GM12878 (cell line): ENCODE measurements at regions not wholly inside any gene's neighbourhood (a gene's known extent, or its start where the extent isn't known, plus 50 kb on each side); places are given as distances from the start of the nearest gene placed in this dataset.
"Not testable (repeated sequence)": the region's sequence is repeated elsewhere in the genome, so short reads cannot be mapped to it uniquely, and the experiment has no call there.

Experiments used
- SIX5 ChIP-seq: IDR thresholded peaks from 2 replicates; pipeline ENCODE4 v1.6.1; 2011; ENCODE audit warnings: mild to moderate bottlenecking, low read depth, low read length, moderate library complexity; ENCODE audit not compliant: severe bottlenecking
- TCF12 ChIP-seq: IDR thresholded peaks from 2 replicates; pipeline ENCODE4 v1.6.1; 2011; ENCODE audit warnings: low read depth, mild to moderate bottlenecking, low read length
- TF ChIP-seq, protein P1 (sequence below), 3 experiments: IDR thresholded peaks in 2 of 3; conservative IDR thresholded peaks in 1 of 3; 2 replicates each; pipeline ENCODE4 v1.5.1; 2011; ENCODE audit warnings: low read depth in 3 of 3, low read length in 3 of 3, mild to moderate bottlenecking in 3 of 3, control low read depth in 2 of 3, moderate library complexity in 2 of 3, inconsistent platforms in 1 of 3, mixed read lengths in 1 of 3; ENCODE audit not compliant: control insufficient read depth in 2 of 3, insufficient read depth in 1 of 3; ENCODE audit errors: extremely low read depth in 1 of 3
- TF ChIP-seq, protein P2 (sequence below): IDR thresholded peaks from 2 replicates; pipeline ENCODE4 v1.6.1; 2012; ENCODE audit warnings: mild to moderate bottlenecking, low read depth, low read length

DNA sequence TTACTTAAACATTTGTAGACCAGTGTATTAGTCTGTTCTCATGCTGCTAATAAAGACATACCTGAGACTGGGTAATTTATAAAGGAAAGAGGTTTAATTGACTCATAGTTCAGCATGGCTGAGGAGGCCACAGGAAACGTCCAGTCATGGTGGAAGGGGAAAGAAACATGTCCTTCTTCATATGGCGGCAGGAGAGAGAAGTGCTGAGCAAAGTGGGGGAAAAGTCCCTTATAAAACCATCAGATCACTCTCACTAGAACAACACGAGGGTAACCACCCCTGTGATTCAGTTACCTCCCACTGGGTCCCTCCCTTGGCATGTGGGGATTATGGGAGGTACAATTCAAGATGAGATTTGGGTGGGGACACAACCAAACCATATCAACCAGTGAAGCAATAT is 247.1 kb downstream of the UTRN start:
- TF ChIP-seq, protein P1, sequence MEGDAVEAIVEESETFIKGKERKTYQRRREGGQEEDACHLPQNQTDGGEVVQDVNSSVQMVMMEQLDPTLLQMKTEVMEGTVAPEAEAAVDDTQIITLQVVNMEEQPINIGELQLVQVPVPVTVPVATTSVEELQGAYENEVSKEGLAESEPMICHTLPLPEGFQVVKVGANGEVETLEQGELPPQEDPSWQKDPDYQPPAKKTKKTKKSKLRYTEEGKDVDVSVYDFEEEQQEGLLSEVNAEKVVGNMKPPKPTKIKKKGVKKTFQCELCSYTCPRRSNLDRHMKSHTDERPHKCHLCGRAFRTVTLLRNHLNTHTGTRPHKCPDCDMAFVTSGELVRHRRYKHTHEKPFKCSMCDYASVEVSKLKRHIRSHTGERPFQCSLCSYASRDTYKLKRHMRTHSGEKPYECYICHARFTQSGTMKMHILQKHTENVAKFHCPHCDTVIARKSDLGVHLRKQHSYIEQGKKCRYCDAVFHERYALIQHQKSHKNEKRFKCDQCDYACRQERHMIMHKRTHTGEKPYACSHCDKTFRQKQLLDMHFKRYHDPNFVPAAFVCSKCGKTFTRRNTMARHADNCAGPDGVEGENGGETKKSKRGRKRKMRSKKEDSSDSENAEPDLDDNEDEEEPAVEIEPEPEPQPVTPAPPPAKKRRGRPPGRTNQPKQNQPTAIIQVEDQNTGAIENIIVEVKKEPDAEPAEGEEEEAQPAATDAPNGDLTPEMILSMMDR (IDR thresholded peaks at IDR 0.05 in 2 of 3, conservative IDR thresholded peaks at IDR 0.05 in 1 of 3; ENCODE audit: control insufficient read depth in 2 of 3, extremely low read depth in 1 of 3, insufficient read depth in 1 of 3, low read depth in 3 of 3, low read length in 3 of 3) = not testable (repeated sequence)
- TF ChIP-seq TCF12, SIX5: not testable (repeated sequence)
- TF ChIP-seq, protein P2, sequence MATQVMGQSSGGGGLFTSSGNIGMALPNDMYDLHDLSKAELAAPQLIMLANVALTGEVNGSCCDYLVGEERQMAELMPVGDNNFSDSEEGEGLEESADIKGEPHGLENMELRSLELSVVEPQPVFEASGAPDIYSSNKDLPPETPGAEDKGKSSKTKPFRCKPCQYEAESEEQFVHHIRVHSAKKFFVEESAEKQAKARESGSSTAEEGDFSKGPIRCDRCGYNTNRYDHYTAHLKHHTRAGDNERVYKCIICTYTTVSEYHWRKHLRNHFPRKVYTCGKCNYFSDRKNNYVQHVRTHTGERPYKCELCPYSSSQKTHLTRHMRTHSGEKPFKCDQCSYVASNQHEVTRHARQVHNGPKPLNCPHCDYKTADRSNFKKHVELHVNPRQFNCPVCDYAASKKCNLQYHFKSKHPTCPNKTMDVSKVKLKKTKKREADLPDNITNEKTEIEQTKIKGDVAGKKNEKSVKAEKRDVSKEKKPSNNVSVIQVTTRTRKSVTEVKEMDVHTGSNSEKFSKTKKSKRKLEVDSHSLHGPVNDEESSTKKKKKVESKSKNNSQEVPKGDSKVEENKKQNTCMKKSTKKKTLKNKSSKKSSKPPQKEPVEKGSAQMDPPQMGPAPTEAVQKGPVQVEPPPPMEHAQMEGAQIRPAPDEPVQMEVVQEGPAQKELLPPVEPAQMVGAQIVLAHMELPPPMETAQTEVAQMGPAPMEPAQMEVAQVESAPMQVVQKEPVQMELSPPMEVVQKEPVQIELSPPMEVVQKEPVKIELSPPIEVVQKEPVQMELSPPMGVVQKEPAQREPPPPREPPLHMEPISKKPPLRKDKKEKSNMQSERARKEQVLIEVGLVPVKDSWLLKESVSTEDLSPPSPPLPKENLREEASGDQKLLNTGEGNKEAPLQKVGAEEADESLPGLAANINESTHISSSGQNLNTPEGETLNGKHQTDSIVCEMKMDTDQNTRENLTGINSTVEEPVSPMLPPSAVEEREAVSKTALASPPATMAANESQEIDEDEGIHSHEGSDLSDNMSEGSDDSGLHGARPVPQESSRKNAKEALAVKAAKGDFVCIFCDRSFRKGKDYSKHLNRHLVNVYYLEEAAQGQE = not testable (repeated sequence)
